Left renal pelvis (tissue), 4 donors: ENCODE measurements at regions not wholly inside any gene's neighbourhood (a gene's known extent, or its start where the extent isn't known, plus 50 kb on each side); places are given as distances from the start of the nearest gene placed in this dataset.
A peak's percentile ranks its signal among the peaks of the same experiment; 100 is the strongest.
"Not testable (repeated sequence)": the region's sequence is repeated elsewhere in the genome, so short reads cannot be mapped to it uniquely, and the experiment has no call there.

ENCODE experiments used
- DNase-seq, 4 donors: peaks; one replicate each; pipeline ENCODE4 v3.0.0-alpha.2; 2013; ENCODE audit warnings: low read depth in 4 of 4, low spot score in 3 of 4

DNA sequence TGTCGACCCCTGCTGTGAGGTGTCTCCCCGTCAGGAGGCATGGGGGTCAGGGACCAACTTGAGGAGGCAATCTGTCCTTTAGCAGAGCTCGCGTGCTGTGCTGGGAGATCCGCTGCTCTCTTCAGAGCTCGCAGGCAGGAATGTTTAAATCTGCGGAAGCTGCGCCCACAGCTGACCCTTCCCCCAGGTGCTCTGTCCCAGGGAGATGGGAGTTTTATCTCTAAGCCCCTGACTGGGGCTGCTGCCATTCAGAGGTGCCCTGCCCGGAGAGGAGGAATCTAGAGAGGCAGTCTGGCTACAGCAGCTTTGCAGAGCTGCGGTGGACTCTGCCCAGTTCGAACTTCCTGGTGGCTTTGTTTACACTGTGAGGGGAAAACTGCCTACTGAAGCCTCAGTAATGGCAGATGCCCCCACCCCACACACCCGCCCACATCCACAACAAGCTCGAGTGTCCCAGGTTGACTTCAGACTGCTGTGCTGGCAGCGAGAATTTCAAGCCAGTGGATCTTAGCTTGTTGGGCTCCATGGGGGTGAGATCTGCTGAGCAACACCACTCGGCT lies 133.1 kb downstream of the CENPC start:
- DNase-seq = not testable (repeated sequence)

- DNase-seq = no peak
Observed at GRCh38 chr4:67403342-67403741, 142.0 kb downstream of the CENPC start.

- no peak for DNase-seq
Observed at GRCh38 chr4:67401902-67402301, 143.4 kb downstream of the CENPC start.

- DNase-seq = no peak
Observed at GRCh38 chr4:67397931-67398330, 147.4 kb downstream of the CENPC start.

- DNase-seq = no peak
Observed at GRCh38 chr4:67397031-67397430, 148.3 kb downstream of the CENPC start.

DNA sequence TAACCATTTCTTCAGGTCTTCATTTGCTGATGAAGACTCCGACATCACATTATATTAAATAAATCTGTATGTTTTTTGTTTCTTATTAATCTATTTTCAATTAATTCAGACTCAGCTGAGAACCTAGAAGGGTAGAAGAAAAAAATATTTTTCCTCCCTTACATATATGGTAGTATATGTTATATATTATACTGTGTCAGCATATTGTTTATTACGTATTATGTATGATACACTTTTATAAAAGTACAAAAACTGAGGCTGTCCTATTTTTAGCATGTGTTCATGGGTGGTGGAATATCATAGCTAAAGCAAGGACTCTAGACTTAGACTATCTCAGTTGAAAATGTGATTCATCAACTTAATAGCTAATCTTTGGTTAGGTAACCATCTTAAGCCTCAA lies 149.3 kb downstream of the CENPC start:
- DNase-seq = no peak

DNA sequence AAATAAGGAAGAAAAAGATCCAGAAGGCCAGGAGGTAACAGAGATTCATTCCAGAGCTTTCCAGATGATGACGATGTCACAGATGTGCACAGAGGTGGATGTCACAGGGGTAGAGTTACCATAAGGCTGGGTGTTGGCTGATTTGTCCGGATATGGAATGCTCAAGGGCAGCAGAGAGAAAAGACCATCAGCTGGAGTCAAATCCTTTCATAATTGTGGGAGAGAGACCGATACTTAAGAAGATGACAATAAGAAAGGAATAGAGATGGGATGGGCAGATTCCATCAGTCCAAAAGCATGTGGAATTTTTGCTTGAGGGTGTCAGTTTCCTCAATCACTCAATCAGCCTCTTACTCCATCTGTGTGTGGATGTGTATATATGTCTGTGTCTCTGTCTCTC lies 150.4 kb downstream of the CENPC start:
- DNase-seq = no peak

DNA sequence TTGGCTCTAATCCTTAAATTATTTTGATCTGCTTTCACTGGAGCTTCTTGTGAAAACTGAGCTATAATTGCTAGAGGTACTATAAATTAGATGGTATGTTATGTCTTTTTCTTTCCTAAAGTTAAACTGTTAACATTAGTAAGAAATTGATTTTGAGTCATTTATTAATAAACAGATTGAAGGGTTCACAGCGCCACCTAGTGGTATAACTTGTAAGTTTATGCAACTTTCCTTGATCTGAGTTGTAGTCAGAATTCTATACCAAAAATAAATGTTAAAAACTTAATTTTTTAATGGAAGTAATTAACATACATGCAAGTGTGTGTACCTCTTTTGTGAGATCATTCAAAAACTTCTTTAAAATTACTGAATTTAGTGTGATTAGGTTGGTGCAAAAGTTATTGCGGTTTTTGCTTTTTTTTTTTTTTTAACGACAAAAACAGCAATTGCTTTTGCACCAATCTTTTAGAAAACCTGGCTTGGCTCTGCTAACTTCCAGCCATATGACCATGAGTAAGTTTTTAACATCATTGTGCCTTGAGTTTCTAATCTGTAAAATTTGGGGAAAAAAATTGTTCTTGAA lies 151.5 kb downstream of the CENPC start:
- peak in 3 of 4 donors; percentile 4 to 6 (median 5) for DNase-seq

- DNase-seq = no peak
Observed at GRCh38 chr4:67393007-67393406, 152.3 kb downstream of the CENPC start.

DNA sequence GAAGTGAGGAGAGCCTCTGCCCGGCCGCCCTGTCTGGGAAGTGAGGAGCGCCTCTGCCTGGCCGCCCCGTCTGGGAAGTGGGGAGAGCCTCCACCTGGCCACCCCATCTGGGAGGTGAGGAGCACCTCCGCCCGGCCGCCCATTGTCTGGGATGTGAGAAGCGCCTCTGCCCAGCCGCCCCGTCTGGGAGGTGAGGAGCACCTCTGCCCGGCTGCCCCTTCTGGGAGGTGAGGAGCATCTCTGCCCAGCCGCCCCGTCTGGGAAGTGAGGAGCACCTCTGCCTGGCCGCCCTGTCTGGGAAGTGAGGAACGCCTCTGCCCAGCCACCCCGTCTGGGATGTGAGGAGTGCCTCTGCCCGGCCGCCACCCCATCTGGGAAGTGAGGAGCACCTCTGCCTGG lies 163.9 kb downstream of the CENPC start:
- DNase-seq = not testable (repeated sequence)

GRCh38 chr4:67380702-67381405 lies 164.4 kb downstream of the CENPC start:
- not testable (repeated sequence) for DNase-seq

GRCh38 chr4:67380154-67380553 lies 165.1 kb downstream of the CENPC start:
- DNase-seq = no peak

GRCh38 chr4:67375291-67375690 lies 170.0 kb downstream of the CENPC start:
- DNase-seq = no peak

GRCh38 chr4:67371615-67372014 lies 173.7 kb downstream of the CENPC start:
- no peak for DNase-seq

- no peak for DNase-seq
Observed at GRCh38 chr4:67366311-67366861, 178.9 kb downstream of the CENPC start.

GRCh38 chr4:67365661-67366245 lies 179.6 kb downstream of the CENPC start:
- no peak for DNase-seq

GRCh38 chr4:67355806-67356205 lies 189.5 kb downstream of the CENPC start:
- DNase-seq = no peak

DNA sequence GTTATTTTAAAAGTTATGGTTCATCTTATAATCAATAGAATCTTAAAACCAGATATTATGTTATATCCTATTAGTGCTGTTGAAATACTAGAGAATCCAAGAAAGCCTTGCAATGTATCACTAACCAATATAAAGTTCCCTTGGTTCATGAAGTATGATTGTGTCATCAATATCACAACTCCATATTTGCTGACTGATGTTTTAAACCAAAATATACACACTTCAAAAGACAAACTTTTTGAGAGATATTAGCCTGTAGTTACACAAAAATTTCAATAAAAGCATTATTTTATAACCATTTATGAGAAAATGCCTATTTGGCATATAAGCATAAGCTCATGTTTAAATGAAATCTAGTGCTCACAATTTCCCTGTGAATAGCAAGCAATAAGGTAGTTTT lies 198.6 kb downstream of the CENPC start:
- no peak for DNase-seq

GRCh38 chr4:67344594-67345380 lies 200.5 kb downstream of the CENPC start:
- DNase-seq = no peak

GRCh38 chr4:67343199-67343598 lies 202.1 kb downstream of the CENPC start:
- DNase-seq = no peak

DNA sequence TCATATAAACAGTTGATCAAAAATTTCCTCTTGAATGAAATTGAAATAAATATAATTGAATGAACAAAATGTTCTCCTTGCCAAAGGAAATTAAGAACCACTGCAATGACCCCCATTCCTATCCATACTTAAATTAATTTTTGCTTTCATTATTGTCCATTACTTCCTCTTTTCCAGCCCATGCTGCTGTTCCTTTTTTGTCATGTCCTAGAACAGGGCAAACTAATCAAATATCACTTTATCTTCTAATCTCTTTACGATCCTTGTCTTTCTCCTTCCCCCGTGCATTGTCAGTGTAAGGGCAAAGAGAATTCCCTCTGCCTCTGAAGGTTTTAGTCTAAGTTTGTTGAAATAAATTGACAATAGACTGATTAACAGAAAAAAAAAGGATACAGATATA lies 203.0 kb downstream of the CENPC start:
- DNase-seq = no peak
